ENCODE measurements at regions not wholly inside any gene's neighbourhood (a gene's known extent, or its start where the extent isn't known, plus 50 kb on each side); places are given as distances from the start of the nearest gene placed in this dataset.

DNA sequence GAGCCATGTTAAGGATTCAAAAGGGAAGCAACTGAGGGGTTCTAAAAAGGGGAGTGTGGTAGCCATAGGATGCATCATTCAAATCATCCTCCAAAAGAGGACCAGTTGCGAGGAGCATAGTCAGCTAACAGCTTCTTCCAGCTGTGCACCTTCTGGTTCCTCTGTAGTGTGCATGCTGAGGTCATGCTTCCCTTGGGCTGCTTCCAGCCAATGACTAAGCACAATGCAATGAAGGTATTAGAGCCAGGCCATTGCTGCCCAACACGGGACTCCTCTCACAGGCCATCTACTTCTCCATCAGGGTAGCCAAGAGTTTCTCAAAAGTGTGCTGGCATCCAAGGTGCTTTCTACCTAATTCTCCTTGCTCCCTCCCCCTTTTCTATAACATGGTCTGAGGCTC, 69.2 kb upstream of the ARID2 start:
- no peaks in the 10 kb centered on the region for H3K9me3 ChIP-seq (ENCODE audit: control insufficient read depth in 2 of 3, insufficient read depth in 1 of 3, low read length in 3 of 3)
- DNase-seq (no peak), FAIRE-seq (no peak)
- H3K36me3 ChIP-seq (ENCODE audit: control insufficient read depth in 2 of 3, insufficient read depth in 3 of 3, low read length in 3 of 3): no peaks in the 10 kb centered on the region
- no peaks in the 10 kb centered on the region for H3K4me1 ChIP-seq (ENCODE audit: control insufficient read depth in 2 of 3, insufficient read depth in 2 of 3, low read depth in 1 of 3, low read length in 3 of 3)
- no peak overlapping the region for H3K4me3 ChIP-seq (ENCODE audit: low read length in 3 of 3)
- H3K27me3 ChIP-seq (ENCODE audit: control insufficient read depth, insufficient read depth, low read length): no peaks in the 10 kb centered on the region
- H3K27ac ChIP-seq (ENCODE audit: low read depth in 2 of 2, low read length in 2 of 2): no peak overlapping the region
- intact Hi-C loops (cut with DNase I): no loop called here
- H3K9ac ChIP-seq (ENCODE audit: low read length in 3 of 3): no peak overlapping the region
- TF ChIP-seq, protein P1, sequence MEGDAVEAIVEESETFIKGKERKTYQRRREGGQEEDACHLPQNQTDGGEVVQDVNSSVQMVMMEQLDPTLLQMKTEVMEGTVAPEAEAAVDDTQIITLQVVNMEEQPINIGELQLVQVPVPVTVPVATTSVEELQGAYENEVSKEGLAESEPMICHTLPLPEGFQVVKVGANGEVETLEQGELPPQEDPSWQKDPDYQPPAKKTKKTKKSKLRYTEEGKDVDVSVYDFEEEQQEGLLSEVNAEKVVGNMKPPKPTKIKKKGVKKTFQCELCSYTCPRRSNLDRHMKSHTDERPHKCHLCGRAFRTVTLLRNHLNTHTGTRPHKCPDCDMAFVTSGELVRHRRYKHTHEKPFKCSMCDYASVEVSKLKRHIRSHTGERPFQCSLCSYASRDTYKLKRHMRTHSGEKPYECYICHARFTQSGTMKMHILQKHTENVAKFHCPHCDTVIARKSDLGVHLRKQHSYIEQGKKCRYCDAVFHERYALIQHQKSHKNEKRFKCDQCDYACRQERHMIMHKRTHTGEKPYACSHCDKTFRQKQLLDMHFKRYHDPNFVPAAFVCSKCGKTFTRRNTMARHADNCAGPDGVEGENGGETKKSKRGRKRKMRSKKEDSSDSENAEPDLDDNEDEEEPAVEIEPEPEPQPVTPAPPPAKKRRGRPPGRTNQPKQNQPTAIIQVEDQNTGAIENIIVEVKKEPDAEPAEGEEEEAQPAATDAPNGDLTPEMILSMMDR (IDR thresholded peaks at IDR 0.05; ENCODE audit: borderline replicate concordance, extremely low read depth, insufficient read depth): no peak

DNA sequence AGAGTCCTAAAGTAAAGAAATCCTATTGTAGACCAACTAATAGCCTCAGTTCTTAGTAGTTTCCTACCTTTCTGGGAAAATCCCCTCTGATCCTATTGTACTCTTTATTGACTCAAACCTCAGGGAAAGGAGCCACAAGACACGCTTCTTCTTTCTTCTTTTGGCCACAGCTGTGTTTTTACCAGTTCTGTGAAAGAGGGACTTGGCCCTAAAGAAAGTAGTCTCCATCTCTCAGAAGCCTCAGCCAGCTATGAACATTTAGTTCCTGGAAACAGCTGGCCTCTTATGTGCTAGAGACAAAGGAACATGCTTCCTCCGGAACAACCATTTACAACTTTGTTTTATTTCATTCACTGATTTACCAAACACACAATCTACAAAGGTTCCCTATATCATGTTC, 66.1 kb upstream of the ARID2 start:
- intact Hi-C loops (cut with DNase I): no loop called here
- no peak for FAIRE-seq
- Histone ChIP-seq H3K9ac (ENCODE audit: low read length in 3 of 3) (no peak overlapping the region), H3K9me3 (ENCODE audit: control insufficient read depth in 2 of 3, insufficient read depth in 1 of 3, low read length in 3 of 3) (no peaks in the 10 kb centered on the region), H3K27me3 (ENCODE audit: control insufficient read depth, insufficient read depth, low read length) (no peaks in the 10 kb centered on the region), H3K4me3 (ENCODE audit: low read length in 3 of 3) (no peak overlapping the region), H3K4me1 (ENCODE audit: control insufficient read depth in 2 of 3, insufficient read depth in 2 of 3, low read depth in 1 of 3, low read length in 3 of 3) (no peaks in the 10 kb centered on the region), H3K27ac (ENCODE audit: low read depth in 2 of 2, low read length in 2 of 2) (no peak overlapping the region), H3K36me3 (ENCODE audit: control insufficient read depth in 2 of 3, insufficient read depth in 3 of 3, low read length in 3 of 3) (no peaks in the 10 kb centered on the region)
- DNase-seq: no peak
- TF ChIP-seq, protein P1 (IDR thresholded peaks at IDR 0.05; ENCODE audit: borderline replicate concordance, extremely low read depth, insufficient read depth): no peak

DNA sequence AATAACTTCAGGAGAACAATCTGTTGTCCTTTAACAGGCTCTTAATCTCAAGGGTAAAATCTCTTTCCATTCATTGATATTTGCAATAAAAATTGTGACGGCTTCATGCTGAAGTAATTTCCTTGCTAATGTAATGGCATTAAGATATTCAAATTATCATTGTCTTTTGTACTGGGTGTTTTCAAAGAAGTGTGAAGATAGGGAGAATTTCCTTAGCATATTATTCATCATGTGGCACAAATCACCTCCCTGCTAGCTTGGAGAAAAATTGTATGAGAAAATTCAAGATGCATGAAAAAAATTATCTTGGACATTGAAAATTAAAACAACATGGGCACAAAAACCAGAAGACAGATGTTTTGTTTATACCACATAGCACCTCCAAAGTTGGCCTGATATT, 63.6 kb upstream of the ARID2 start:
- H3K9ac ChIP-seq (ENCODE audit: low read length in 3 of 3): no peak overlapping the region
- TF ChIP-seq, protein P1 (IDR thresholded peaks at IDR 0.05; ENCODE audit: borderline replicate concordance, extremely low read depth, insufficient read depth): no peak
- intact Hi-C loops (cut with DNase I): no loop called here
- H3K27me3 ChIP-seq (ENCODE audit: control insufficient read depth, insufficient read depth, low read length): no peaks in the 10 kb centered on the region
- no peak overlapping the region for H3K27ac ChIP-seq (ENCODE audit: low read depth in 2 of 2, low read length in 2 of 2)
- H3K36me3 ChIP-seq (ENCODE audit: control insufficient read depth in 2 of 3, insufficient read depth in 3 of 3, low read length in 3 of 3): no peaks in the 10 kb centered on the region
- FAIRE-seq (no peak), DNase-seq (no peak)
- no peak overlapping the region for H3K4me3 ChIP-seq (ENCODE audit: low read length in 3 of 3)
- H3K9me3 ChIP-seq (ENCODE audit: control insufficient read depth in 2 of 3, insufficient read depth in 1 of 3, low read length in 3 of 3): no peaks in the 10 kb centered on the region
- no peaks in the 10 kb centered on the region for H3K4me1 ChIP-seq (ENCODE audit: control insufficient read depth in 2 of 3, insufficient read depth in 2 of 3, low read depth in 1 of 3, low read length in 3 of 3)

DNA sequence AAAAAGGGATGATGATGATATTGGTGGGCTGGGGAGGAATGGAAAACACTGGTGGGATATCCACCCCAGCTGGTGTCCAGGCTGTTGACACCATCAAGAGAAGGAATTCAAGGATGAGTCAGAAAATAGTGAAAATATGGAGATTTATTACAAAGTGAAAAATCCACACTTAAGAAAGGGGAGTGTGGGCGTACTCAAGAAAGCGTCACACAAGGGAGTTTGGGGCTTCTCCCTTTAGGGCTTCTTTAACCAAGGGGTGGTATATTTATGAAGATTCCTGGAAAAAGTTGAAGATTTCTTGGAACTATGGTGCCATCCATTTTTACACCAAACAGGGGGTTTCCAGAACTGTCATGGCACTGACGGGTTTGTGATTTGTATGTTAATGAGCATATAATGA, 63.1 kb upstream of the ARID2 start:
- FAIRE-seq: no peak
- H3K4me3 ChIP-seq (ENCODE audit: low read length in 3 of 3): no peak overlapping the region
- H3K27ac ChIP-seq (ENCODE audit: low read depth in 2 of 2, low read length in 2 of 2): no peak overlapping the region

More for the DNA sequence above, 63.1 kb upstream of the ARID2 start:
- Histone ChIP-seq H3K9me3 (ENCODE audit: control insufficient read depth in 2 of 3, insufficient read depth in 1 of 3, low read length in 3 of 3) (no peaks in the 10 kb centered on the region), H3K27me3 (ENCODE audit: control insufficient read depth, insufficient read depth, low read length) (no peaks in the 10 kb centered on the region), H3K36me3 (ENCODE audit: control insufficient read depth in 2 of 3, insufficient read depth in 3 of 3, low read length in 3 of 3) (no peaks in the 10 kb centered on the region), H3K9ac (ENCODE audit: low read length in 3 of 3) (no peak overlapping the region), H3K4me1 (ENCODE audit: control insufficient read depth in 2 of 3, insufficient read depth in 2 of 3, low read depth in 1 of 3, low read length in 3 of 3) (no peaks in the 10 kb centered on the region)
- TF ChIP-seq, protein P1 (IDR thresholded peaks at IDR 0.05; ENCODE audit: borderline replicate concordance, extremely low read depth, insufficient read depth): no peak
- intact Hi-C loops (cut with DNase I): no loop called here
- DNase-seq: no peak
